GM12892 (cell line): ENCODE measurements at regions not wholly inside any gene's neighbourhood (a gene's known extent, or its start where the extent isn't known, plus 50 kb on each side); places are given as distances from the start of the nearest gene placed in this dataset.

Experiments used
- POLR2A ChIP-seq: IDR thresholded peaks from 2 replicates; pipeline ENCODE4 v1.6.1; 2011; ENCODE audit warnings: low read depth, low read length, control low read depth
- TAF1 ChIP-seq: IDR thresholded peaks from 2 replicates; pipeline ENCODE4 v1.6.1; 2011; ENCODE audit warnings: low read depth, mild to moderate bottlenecking, control low read depth, low read length, borderline replicate concordance

DNA sequence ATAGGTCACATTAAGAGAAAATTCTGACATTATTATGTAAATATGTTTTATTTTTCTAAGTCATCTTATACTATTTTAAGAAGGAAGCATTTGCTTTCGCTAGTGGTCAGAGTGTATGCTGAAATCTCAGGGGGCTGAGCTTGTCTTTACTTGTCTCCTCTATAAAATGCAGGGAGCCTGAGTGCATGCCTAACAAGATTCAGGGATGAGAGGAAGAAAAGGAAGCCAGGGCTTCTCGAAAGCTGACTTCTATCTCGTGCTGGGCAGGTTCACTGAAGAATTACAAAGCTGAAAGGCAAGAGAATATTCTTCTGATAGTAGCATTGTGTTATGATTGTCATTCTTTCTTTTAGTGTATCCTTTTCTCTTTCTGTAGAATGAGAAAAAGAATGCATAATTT, 467.4 kb downstream of the SOX11 start:
- TF ChIP-seq TAF1 (no peak), POLR2A (no peak)
